Uterus (tissue), 2 donors: ENCODE measurements at regions not wholly inside any gene's neighbourhood (a gene's known extent, or its start where the extent isn't known, plus 50 kb on each side); places are given as distances from the start of the nearest gene placed in this dataset.

ENCODE experiments used
- CTCF ChIP-seq, 4 experiments: fragments of 200-600 bp in 2 of 4; fragments of 450-650 bp in 2 of 4; sonication (generic) in 2 of 4; IDR thresholded peaks; one replicate each; pipeline ENCODE4 v1.5.1; 2016 to 2019; ENCODE audit warnings: antibody characterized with exemption in 4 of 4, mild to moderate bottlenecking in 2 of 4, moderate library complexity in 1 of 4
- POLR2A ChIP-seq, 2 donors: fragments of 450-650 bp; IDR thresholded peaks; one replicate each; pipeline ENCODE4 v1.6.1; 2016; ENCODE audit warnings: antibody characterized with exemption in 2 of 2, mild to moderate bottlenecking in 1 of 2, moderate library complexity in 1 of 2

- TF ChIP-seq CTCF (IDR thresholded peaks at IDR 0.05) (no peak), POLR2A (IDR thresholded peaks at IDR 0.05) (no peak)
Measured at GRCh38 chr20:50325651-50326050, 135.0 kb downstream of the CEBPB start.
